ENCODE measurements at regions not wholly inside any gene's neighbourhood (a gene's known extent, or its start where the extent isn't known, plus 50 kb on each side); places are given as distances from the start of the nearest gene placed in this dataset.

- no peaks in the 10 kb centered on the region for H3K27me3 Mint-ChIP-seq (ENCODE audit: insufficient read depth, low read depth)
- Histone ChIP-seq H3K27me3 (no peaks in the 10 kb centered on the region), H3K79me2 (ENCODE audit: low read depth) (no peaks in the 10 kb centered on the region), H3K9ac (no peak overlapping the region), H3F3A (ENCODE audit: low read depth) (no peaks in the 10 kb centered on the region), H3K4me3 (no peak overlapping the region), H3K4me2 (no peak overlapping the region), H3K4me1 (no peaks in the 10 kb centered on the region), H3K36me3 (no peaks in the 10 kb centered on the region), H3K27ac (no peak overlapping the region), H4K20me1 (ENCODE audit: low read depth) (no peaks in the 10 kb centered on the region), H3K9me3 (ENCODE audit: low read depth) (no peaks in the 10 kb centered on the region), H2AFZ (replicated peaks) (no peak overlapping the region)
- no peak for DNase-seq (ENCODE audit: low spot score)
- no peak overlapping the region for H3K4me3 Mint-ChIP-seq
- H3K4me1 Mint-ChIP-seq, result peaks cover 3% of the 10 kb centered on the region
- no peak overlapping the region for H3K27ac Mint-ChIP-seq
- TF ChIP-seq CTCF (IDR thresholded peaks at IDR 0.05), result no peak
- TF ChIP-seq EZH2phosphoT487 (IDR thresholded peaks at IDR 0.05), result no peak
- TF ChIP-seq EZH2 (IDR thresholded peaks at IDR 0.05), result no peak
- no peaks in the 10 kb centered on the region for H3K9me3 Mint-ChIP-seq
- no peaks in the 10 kb centered on the region for H3K36me3 Mint-ChIP-seq
These were observed 63.1 kb downstream of the BBS10 start for GRCh38 chr12:76284816-76285750.

GRCh38 chr12:76282744-76283143, 65.5 kb downstream of the BBS10 start:
- Histone ChIP-seq H3K9me3 (ENCODE audit: low read depth) (no peaks in the 10 kb centered on the region), H3K27ac (no peak overlapping the region), H3K27me3 (no peaks in the 10 kb centered on the region), H2AFZ (replicated peaks) (no peak overlapping the region), H3F3A (ENCODE audit: low read depth) (no peaks in the 10 kb centered on the region), H3K79me2 (ENCODE audit: low read depth) (no peaks in the 10 kb centered on the region), H3K4me2 (no peak overlapping the region), H3K9ac (no peak overlapping the region), H3K4me3 (no peak overlapping the region), H3K36me3 (no peaks in the 10 kb centered on the region), H4K20me1 (ENCODE audit: low read depth) (no peaks in the 10 kb centered on the region), H3K4me1 (no peaks in the 10 kb centered on the region)
- no peak for DNase-seq (ENCODE audit: low spot score)
- Mint-ChIP-seq H3K27ac (no peak overlapping the region), H3K4me3 (no peak overlapping the region), H3K4me1 (peaks cover 3% of the 10 kb centered on the region), H3K27me3 (ENCODE audit: insufficient read depth, low read depth) (no peaks in the 10 kb centered on the region), H3K9me3 (no peaks in the 10 kb centered on the region), H3K36me3 (no peaks in the 10 kb centered on the region)
- TF ChIP-seq EZH2 (IDR thresholded peaks at IDR 0.05) (no peak), CTCF (IDR thresholded peaks at IDR 0.05) (no peak), EZH2phosphoT487 (IDR thresholded peaks at IDR 0.05) (no peak)

GRCh38 chr12:76277480-76277879, 70.7 kb downstream of the BBS10 start:
- H3K4me1 ChIP-seq, result peaks cover under 1% of the 10 kb centered on the region
- no peak for DNase-seq (ENCODE audit: low spot score)
- H3K27me3 ChIP-seq, result no peaks in the 10 kb centered on the region
- no peaks in the 10 kb centered on the region for H3K36me3 ChIP-seq
- H3K4me1 Mint-ChIP-seq, result peaks cover 11% of the 10 kb centered on the region
- H3K79me2 ChIP-seq (ENCODE audit: low read depth), result no peaks in the 10 kb centered on the region
- H4K20me1 ChIP-seq (ENCODE audit: low read depth), result no peaks in the 10 kb centered on the region
- no peak for TF ChIP-seq CTCF (IDR thresholded peaks at IDR 0.05)
- no peak for TF ChIP-seq EZH2phosphoT487 (IDR thresholded peaks at IDR 0.05)
- no peak for TF ChIP-seq EZH2 (IDR thresholded peaks at IDR 0.05)
- no peaks in the 10 kb centered on the region for H3K36me3 Mint-ChIP-seq
- H3K4me3 Mint-ChIP-seq, result no peak overlapping the region
- no peaks in the 10 kb centered on the region for H3K9me3 Mint-ChIP-seq
- no peak overlapping the region for H3K9ac ChIP-seq
- no peaks in the 10 kb centered on the region for H3K9me3 ChIP-seq (ENCODE audit: low read depth)
- H2AFZ ChIP-seq (replicated peaks), result no peak overlapping the region
- no peak overlapping the region for H3K4me3 ChIP-seq
- H3K27ac Mint-ChIP-seq, result no peak overlapping the region
- H3K27me3 Mint-ChIP-seq (ENCODE audit: insufficient read depth, low read depth), result no peaks in the 10 kb centered on the region
- no peaks in the 10 kb centered on the region for H3F3A ChIP-seq (ENCODE audit: low read depth)
- H3K4me2 ChIP-seq, result no peak overlapping the region
- no peak overlapping the region for H3K27ac ChIP-seq
